Posterior cingulate gyrus (tissue), 11 donors: ENCODE measurements at regions not wholly inside any gene's neighbourhood (a gene's known extent, or its start where the extent isn't known, plus 50 kb on each side); places are given as distances from the start of the nearest gene placed in this dataset.

Experiments
- DNase-seq, 10 donors: peaks; one replicate each; pipeline versions ENCODE4 v3.0.0 to v3.0.0-alpha.2; 2020 to 2021; ENCODE audit warnings: mixed read lengths in 3 of 10
- intact Hi-C: fragments of 100-400 bp; cut with DNase I; formaldehyde crosslinking; loops from one replicate; pipeline ENCODE4 v1.15.1; 2023

DNA sequence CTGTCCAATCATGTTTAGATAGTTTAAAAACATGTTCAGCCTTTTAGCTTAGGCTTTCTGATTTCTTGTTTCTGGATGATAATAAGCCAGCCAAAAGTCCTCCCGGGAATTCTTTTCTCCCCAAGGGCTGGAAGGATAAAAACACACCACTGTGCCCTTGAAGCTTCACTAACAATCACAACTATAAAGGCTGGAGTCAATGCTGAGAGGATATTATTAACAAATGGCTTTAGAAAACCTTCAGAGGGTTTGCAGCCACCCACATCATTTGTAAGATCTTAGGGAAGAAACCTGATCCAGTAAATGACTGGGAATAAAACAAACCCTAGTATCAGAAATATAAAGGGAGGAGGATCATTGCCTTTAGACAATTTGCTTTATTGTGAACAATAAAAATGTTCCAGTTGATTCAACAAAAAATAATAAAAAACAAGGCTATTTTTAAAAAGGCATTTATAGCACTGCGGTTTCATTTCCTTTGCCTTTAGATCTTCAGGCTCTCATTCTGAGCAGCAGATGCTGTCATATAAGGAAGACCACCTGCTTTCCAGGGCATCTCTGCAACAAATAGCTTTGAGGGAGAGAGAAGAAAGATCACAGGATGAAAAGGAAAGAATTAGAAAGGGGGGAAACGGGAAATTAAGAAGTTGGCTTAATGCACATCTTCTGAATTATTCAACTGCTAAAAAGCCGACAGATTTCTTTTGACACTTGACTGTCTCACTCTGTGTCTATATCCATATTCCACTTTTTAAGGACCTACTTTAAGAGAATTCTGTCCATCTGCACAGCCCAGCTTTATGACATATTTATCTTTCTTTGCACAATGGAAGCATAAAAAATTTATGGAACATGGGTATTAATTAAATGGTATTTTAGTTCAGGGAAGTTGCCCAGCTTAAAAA is 277.2 kb upstream of the SLC24A2 start:
- intact Hi-C loops: no loop called here
- DNase-seq: no peak

DNA sequence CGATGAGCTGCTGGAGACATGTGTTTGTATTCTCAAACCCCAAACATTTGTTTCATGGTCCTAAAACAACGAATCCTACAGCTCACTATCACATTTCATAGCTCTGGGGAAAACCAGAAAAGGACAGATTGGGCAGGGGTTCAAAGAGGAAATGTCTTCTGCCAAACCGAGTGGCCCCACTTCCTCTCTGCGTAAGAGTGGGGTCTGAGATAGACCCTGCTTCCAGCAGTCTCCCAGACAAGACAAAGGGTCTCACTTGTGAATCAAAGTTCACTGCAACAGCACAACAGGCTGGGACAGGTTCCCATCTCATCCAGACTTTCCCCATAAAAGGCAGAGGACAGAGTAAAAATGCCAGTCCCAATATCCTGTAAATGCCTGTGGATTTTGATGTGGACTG is 276.2 kb upstream of the SLC24A2 start:
- intact Hi-C loops: no loop called here
- no peak for DNase-seq

GRCh38 chr9:20054734-20055133 is 265.9 kb upstream of the SLC24A2 start:
- no peak for DNase-seq

DNA sequence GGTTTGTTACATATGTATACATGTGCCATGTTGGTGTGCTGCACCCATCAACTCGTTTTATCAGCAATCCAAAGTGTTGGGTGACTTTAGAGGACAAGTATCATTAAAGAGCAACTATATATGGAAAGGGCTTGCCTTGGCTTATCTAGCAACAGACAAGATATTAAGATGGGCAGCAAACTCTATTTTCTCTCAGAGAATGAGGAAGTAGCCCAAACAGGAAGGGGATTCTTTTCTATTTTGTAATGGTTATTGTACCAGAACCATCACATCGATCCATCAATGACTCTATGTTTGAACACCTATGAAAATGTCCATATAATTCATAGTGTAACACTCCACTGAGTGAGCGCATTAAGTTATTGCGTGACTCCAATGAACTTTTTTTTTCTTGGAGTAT is 260.1 kb upstream of the SLC24A2 start:
- DNase-seq: no peak

More at GRCh38 chr9:20054734-20055133, 265.9 kb upstream of the SLC24A2 start:
- intact Hi-C loops: no loop called here

DNA sequence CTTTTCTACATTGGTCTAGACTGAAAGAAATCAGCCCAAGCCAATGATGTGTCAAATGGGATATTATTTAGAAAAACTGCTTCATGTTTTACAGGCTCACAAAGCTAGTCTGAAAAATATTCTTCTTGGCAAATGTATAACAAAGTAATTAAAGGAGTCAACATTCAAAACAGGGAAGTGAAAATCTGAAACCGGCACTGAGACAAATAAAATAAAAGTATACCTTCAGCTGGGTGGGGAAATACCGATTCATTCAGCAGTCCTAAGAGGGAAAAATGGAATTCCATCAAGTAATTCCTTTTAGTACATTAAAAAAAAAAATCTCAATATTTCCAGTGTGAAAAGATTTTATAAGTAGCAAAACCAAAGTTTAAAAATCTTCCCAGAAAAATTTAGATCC is 259.6 kb upstream of the SLC24A2 start:
- no peak for DNase-seq
- intact Hi-C loops: no loop called here

More for the DNA sequence above, 260.1 kb upstream of the SLC24A2 start:
- intact Hi-C loops: no loop called here

- intact Hi-C loops: no loop called here
- no peak for DNase-seq
These were observed 255.8 kb upstream of the SLC24A2 start for GRCh38 chr9:20044686-20045085.

GRCh38 chr9:20043461-20043860 is 254.6 kb upstream of the SLC24A2 start:
- DNase-seq: no peak
- intact Hi-C loops: no loop called here

GRCh38 chr9:20043035-20043434 is 254.2 kb upstream of the SLC24A2 start:
- intact Hi-C loops: no loop called here
- DNase-seq: no peak

GRCh38 chr9:20042128-20042711 is 253.4 kb upstream of the SLC24A2 start:
- DNase-seq: no peak
- intact Hi-C loops: no loop called here

DNA sequence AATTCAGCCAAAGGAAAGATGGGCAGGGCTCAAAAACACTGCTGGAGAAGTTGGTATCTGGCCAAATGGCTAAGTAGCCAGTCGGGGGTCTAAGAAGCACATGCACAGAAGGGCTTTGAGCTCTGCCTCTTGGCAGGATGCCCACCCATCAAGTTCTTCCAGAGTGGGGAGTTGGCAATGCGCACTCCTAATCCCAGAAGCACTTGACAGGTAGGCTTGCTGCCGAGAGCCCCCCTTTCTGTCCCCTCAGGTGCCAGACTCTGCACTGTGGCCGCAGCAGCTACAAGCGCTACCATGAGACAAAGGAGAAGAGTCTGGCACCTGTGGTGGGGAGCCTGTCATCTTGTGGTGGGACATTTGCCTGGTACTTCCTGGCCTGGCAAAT is 252.9 kb upstream of the SLC24A2 start:
- DNase-seq: peak in 2 of 10 donors; percentile 19 to 64
- intact Hi-C loops: no loop called here

DNA sequence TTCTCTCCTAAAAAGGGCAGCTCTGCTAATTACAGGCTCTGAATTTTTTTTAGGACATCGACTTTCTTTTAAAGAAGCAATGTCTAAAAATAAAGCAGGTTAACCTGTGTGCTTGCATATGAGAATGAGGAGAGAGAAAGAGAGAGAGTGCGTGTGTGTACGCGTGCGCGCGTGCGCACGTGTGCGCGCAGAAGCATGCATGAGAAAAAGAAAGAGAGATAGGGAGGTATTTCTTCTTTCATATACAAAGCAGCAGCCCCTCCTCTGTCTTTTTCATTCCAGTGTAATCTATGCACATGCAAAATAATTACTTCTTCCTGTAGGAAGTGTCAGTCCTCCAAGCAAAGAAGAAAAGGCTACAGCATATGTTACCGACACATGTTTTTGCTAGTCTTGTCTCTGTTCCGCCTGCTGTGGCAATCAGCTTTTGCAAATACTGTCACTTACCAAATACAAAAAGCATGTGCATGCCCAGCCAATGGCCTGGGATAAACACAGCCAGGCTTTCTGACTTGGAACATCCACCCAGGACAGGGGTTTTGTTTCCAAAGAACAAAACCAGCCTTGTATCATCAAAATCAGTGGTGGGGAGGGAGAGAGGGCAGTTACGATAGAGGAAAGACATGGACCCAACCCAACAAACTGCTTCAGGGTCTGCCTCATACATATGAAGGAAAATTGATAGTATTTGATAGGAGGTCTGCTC is 252.3 kb upstream of the SLC24A2 start:
- intact Hi-C loops: no loop called here
- DNase-seq: peak in 7 of 10 donors; percentile 31 to 87 (median 43)

GRCh38 chr9:20037699-20038098 is 248.9 kb upstream of the SLC24A2 start:
- no peak for DNase-seq
- intact Hi-C loops: no loop called here

- DNase-seq: no peak
- intact Hi-C loops: no loop called here
These were observed 244.7 kb upstream of the SLC24A2 start for GRCh38 chr9:20033511-20033910.

DNA sequence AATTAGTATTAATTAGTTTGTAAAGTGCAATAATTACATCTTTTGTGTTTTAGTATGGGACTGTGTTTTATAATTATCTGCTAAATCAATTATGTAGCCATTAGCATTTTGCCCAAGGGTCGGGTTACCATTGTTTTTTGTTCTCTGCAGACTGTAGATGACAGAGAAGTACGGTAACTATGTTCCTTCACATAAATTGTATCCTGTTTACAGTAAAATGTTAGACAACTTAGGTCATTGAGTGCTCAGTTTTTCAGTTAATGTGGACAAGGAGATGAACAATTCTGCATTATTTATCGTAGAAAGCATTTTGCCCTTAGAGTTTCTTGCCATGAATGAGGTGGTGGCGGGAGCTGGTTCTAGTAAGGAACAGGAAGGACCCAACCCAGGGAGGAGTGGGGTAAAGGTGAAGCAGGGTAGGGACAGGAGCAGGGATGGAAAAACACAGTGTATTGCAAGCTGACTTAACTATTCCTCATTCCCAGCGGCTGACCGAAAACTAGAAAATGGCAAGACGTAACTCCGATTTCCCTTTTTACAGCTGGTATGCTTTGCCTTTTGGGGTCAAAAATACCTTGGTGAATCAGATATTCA is 243.7 kb upstream of the SLC24A2 start:
- DNase-seq: no peak
- intact Hi-C loops: no loop called here

GRCh38 chr9:20031836-20032235 is 243.0 kb upstream of the SLC24A2 start:
- intact Hi-C loops: no loop called here

GRCh38 chr9:20030671-20031070 is 241.8 kb upstream of the SLC24A2 start:
- intact Hi-C loops: no loop called here
- no peak for DNase-seq

More at GRCh38 chr9:20031836-20032235, 243.0 kb upstream of the SLC24A2 start:
- DNase-seq: no peak

DNA sequence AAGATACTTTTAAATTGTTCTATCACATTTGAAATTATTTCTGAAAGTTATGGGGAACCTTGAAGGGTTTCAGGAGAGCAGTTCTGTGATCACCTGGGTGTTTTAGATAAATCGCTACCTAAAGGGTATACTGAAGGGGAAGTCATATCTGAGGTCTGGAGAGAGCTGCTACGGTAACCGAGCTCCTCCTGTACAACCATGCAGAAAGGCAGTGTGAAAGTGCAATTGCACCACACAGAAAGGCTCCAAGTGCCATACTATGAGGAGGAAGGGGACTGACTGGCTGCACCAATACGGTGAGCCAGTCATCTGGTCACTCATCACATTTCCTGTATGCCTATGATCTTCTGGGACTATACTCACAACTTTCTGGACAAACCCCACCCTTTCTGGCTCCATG is 241.4 kb upstream of the SLC24A2 start:
- intact Hi-C loops: no loop called here
- no peak for DNase-seq

DNA sequence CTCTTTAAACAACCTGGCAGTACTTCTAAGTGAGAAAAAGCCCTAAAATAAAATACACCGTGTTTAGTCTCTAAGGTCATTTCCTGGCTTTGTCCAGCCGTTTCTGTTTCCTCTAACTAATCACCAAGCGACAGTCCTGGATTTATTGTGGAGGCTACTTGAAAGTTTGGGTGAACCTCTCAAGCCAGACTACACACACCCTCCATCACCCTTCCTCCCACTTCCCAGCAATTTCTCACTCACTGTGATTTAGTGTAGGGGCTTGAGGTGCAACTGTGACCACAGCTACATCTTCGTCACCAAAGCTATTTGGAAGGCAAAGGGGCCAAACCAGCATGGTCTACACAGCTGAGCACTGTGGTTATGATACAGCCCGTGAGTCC is 240.0 kb upstream of the SLC24A2 start:
- no peak for DNase-seq
- intact Hi-C loops: no loop called here

DNA sequence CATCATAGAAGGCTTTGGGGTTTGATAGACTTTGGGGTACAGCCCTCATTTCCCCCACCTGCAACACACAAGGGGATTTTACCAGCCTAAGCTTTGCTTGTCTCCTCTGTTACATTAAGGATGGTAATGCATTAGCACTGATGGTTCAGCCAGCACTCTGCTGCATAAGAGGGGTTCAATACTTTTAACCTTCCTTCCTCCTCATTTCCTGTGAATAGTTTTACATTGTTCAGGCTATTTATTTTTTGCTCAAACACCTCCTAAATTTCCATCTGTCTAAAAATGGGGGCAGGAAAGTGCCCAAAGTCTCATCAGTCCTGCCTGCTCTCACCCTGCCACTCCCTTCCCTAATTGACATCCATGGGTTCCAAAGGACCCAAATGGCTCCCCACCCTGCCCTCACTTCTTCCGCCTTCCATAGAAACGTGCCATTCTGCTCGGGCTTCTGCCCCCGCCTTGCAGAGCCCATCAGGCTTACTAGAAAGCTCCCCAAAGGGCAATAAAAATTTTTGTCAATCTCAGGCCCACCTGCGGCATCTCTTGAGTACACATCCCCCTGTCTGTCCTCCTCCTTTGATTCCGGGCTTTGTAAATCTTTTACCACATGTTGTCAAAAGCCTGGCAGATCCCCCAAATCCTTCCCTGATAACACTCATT is 239.5 kb upstream of the SLC24A2 start:
- intact Hi-C loops: no loop called here
- DNase-seq: no peak

DNA sequence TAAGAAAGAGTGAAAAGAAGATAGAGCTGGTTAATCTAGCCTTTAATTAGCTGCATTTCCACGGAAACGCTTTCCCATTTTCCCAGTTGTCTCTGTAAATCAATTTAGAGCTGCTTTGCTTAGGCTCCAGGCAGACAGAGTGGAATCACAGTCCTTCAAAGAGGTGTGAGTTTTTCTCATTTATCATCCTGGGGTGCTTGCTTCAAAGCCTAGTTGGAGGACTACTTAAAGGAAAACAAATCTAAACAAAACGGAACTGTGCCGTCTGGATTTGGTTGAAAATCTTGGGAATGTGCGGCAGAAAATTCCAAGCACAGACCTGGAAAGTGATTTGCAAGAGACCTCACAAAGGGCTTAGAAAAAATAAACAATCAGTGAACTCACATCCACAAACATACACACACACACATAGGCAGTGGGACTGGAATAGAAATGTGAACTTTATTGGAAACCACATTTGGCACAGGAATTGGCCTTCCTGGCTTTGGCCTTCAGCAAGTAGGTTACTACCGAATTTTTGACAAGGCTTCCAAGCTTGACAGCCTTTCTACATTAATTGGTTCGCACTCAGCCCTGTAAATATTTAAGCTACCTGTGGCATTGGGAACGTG is 235.2 kb upstream of the SLC24A2 start:
- intact Hi-C loops: no loop called here
- no peak for DNase-seq
